ENCODE measurements at regions not wholly inside any gene's neighbourhood (a gene's known extent, or its start where the extent isn't known, plus 50 kb on each side); places are given as distances from the start of the nearest gene placed in this dataset.

DNA sequence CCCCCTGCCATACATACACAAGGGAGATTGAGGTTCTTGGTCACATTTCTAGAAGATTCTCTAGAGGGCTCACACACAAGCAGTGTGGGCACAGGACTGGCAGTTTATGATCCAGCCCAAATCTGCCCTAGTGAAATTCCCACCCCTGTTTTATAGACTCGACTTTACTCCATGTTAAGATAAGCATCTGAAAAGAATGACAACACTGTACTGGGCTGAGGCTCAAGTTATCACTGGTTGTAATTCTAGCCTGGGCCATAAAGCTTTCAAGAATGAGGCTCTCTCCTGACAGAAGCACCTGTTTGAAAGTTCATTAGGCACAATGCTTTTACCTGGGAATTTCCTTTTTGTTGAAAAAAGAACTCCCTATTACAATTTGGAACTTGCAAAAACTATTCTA, 195.6 kb upstream of the GLI3 start:
- H3K36me3 ChIP-seq, result no peaks in the 10 kb centered on the region
- H3K27me3 ChIP-seq, result no peaks in the 10 kb centered on the region
- H3K9me3 ChIP-seq, result no peaks in the 10 kb centered on the region; the same call in 1 of the 2 replicates
- H3K4me1 ChIP-seq, result no peaks in the 10 kb centered on the region
- H3K4me3 ChIP-seq (ENCODE audit: low read depth, low read length), result no peak overlapping the region
- TF ChIP-seq, protein P1, sequence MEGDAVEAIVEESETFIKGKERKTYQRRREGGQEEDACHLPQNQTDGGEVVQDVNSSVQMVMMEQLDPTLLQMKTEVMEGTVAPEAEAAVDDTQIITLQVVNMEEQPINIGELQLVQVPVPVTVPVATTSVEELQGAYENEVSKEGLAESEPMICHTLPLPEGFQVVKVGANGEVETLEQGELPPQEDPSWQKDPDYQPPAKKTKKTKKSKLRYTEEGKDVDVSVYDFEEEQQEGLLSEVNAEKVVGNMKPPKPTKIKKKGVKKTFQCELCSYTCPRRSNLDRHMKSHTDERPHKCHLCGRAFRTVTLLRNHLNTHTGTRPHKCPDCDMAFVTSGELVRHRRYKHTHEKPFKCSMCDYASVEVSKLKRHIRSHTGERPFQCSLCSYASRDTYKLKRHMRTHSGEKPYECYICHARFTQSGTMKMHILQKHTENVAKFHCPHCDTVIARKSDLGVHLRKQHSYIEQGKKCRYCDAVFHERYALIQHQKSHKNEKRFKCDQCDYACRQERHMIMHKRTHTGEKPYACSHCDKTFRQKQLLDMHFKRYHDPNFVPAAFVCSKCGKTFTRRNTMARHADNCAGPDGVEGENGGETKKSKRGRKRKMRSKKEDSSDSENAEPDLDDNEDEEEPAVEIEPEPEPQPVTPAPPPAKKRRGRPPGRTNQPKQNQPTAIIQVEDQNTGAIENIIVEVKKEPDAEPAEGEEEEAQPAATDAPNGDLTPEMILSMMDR (IDR thresholded peaks at IDR 0.05; ENCODE audit: low read depth, low read length), result no peak
- no peak for DNase-seq

DNA sequence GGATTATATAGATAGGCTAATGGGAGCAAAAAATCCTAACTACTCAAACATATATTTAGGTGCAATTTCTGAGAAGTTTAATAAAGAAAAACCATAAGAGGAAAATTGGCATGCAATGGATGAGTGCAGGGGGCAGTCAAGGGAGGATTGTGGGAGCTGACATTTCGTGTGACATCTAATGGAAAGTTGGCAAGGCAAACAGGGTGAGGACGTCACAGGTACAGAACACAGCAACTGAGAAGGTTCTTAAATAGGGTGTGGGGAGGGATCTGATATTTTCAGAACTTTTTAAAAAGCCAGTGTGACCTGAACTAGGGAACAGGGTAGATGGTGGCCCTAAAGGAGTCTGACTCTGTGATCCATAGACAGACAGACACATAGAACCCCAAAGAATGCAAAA, 194.9 kb upstream of the GLI3 start:
- TF ChIP-seq, protein P1 (IDR thresholded peaks at IDR 0.05; ENCODE audit: low read depth, low read length), result no peak
- no peaks in the 10 kb centered on the region; the same call in 1 of the 2 replicates for H3K9me3 ChIP-seq
- no peaks in the 10 kb centered on the region for H3K36me3 ChIP-seq
- no peak for DNase-seq
- H3K27me3 ChIP-seq, result no peaks in the 10 kb centered on the region
- H3K4me1 ChIP-seq, result no peaks in the 10 kb centered on the region
- no peak overlapping the region for H3K4me3 ChIP-seq (ENCODE audit: low read depth, low read length)

DNA sequence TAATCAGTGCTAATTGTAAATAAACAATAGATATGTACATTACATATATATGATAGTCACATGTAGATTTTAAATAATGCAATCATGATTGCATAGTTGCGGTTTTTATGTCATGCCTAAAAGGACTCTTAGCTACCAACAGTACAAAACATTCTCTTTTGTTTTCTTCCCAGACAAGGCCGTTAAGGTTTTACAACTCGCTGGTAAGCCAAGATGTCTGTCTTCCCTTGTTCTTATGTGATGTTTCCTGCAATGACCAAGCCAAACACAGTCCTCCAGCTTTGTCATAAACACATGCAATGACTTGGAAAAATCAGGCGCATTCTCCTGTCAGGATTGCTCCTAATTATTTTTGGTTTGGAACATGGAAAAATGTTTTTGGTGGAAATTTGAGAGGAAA, 192.3 kb upstream of the GLI3 start:
- no peak overlapping the region for H3K4me3 ChIP-seq (ENCODE audit: low read depth, low read length)
- TF ChIP-seq, protein P1 (IDR thresholded peaks at IDR 0.05; ENCODE audit: low read depth, low read length), result no peak

GRCh38 chr7:42426163-42426562, 189.2 kb upstream of the GLI3 start:
- H3K4me1 ChIP-seq, result no peaks in the 10 kb centered on the region
- no peaks in the 10 kb centered on the region for H3K36me3 ChIP-seq
- no peaks in the 10 kb centered on the region for H3K9me3 ChIP-seq
- no peaks in the 10 kb centered on the region for H3K27me3 ChIP-seq
- no peak overlapping the region for H3K4me3 ChIP-seq (ENCODE audit: low read depth, low read length)
- no peak for DNase-seq
- TF ChIP-seq, protein P1 (IDR thresholded peaks at IDR 0.05; ENCODE audit: low read depth, low read length), result no peak

More for the DNA sequence above, 192.3 kb upstream of the GLI3 start:
- H3K27me3 ChIP-seq, result no peaks in the 10 kb centered on the region
- no peak for DNase-seq
- no peaks in the 10 kb centered on the region for H3K36me3 ChIP-seq
- no peaks in the 10 kb centered on the region for H3K4me1 ChIP-seq
- no peaks in the 10 kb centered on the region for H3K9me3 ChIP-seq

- no peaks in the 10 kb centered on the region for H3K36me3 ChIP-seq
- H3K27me3 ChIP-seq, result no peaks in the 10 kb centered on the region
- no peak for DNase-seq
- no peaks in the 10 kb centered on the region; the same call in 1 of the 2 replicates for H3K9me3 ChIP-seq
- H3K4me3 ChIP-seq (ENCODE audit: low read depth, low read length), result no peak overlapping the region
- TF ChIP-seq, protein P1 (IDR thresholded peaks at IDR 0.05; ENCODE audit: low read depth, low read length), result no peak
- H3K4me1 ChIP-seq, result no peaks in the 10 kb centered on the region
Measured at GRCh38 chr7:42414941-42415505, 178.0 kb upstream of the GLI3 start.

GRCh38 chr7:42414028-42414427, 177.0 kb upstream of the GLI3 start:
- TF ChIP-seq, protein P1 (IDR thresholded peaks at IDR 0.05; ENCODE audit: low read depth, low read length), result no peak
- Histone ChIP-seq H3K4me1 (no peaks in the 10 kb centered on the region), H3K36me3 (no peaks in the 10 kb centered on the region), H3K27me3 (no peaks in the 10 kb centered on the region), H3K4me3 (ENCODE audit: low read depth, low read length) (no peak overlapping the region), H3K9me3 (no peaks in the 10 kb centered on the region; the same call in 1 of the 2 replicates)
- no peak for DNase-seq
